GM12873 (cell line): ENCODE measurements at regions not wholly inside any gene's neighbourhood (a gene's known extent, or its start where the extent isn't known, plus 50 kb on each side); places are given as distances from the start of the nearest gene placed in this dataset.

Experiments
- CTCF ChIP-seq: IDR thresholded peaks from 2 replicates; pipeline ENCODE4 v1.5.1; 2012; ENCODE audit warnings: low read depth, mild to moderate bottlenecking, moderate library complexity, low read length, control low read depth; ENCODE audit not compliant: insufficient read depth; ENCODE audit errors: missing control alignments

GRCh38 chr5:109529520-109529919 is 119.7 kb upstream of the PJA2 start:
- no peak for TF ChIP-seq CTCF

- TF ChIP-seq CTCF: no peak
Measured at GRCh38 chr5:109524555-109524954, 114.8 kb upstream of the PJA2 start.

GRCh38 chr5:109524026-109524425 is 114.3 kb upstream of the PJA2 start:
- TF ChIP-seq CTCF: no peak

- no peak for TF ChIP-seq CTCF
Measured at GRCh38 chr5:109522404-109522803, 112.6 kb upstream of the PJA2 start.

- TF ChIP-seq CTCF: no peak
Measured at GRCh38 chr5:109519416-109519815, 109.6 kb upstream of the PJA2 start.

GRCh38 chr5:109516390-109516789 is 106.6 kb upstream of the PJA2 start:
- TF ChIP-seq CTCF: no peak

GRCh38 chr5:109511980-109512734 is 102.4 kb upstream of the PJA2 start:
- no peak for TF ChIP-seq CTCF
